Osteoblast (primary cell): ENCODE measurements at regions not wholly inside any gene's neighbourhood (a gene's known extent, or its start where the extent isn't known, plus 50 kb on each side); places are given as distances from the start of the nearest gene placed in this dataset.

Source experiments
- DNase-seq: peaks from one replicate; pipeline ENCODE4 v3.0.0; 2011; ENCODE audit warnings: low spot score, mixed read lengths; ENCODE audit not compliant: insufficient read length; ENCODE audit errors: missing footprints
- H2AFZ ChIP-seq: 2 replicates; pipeline ENCODE4 v1.6.0; 2011; ENCODE audit warnings: mild to moderate bottlenecking, low read length
- H3K27ac ChIP-seq: 2 replicates; pipeline ENCODE4 v1.5.1; 2011; ENCODE audit warnings: mild to moderate bottlenecking, low read depth, low read length, moderate library complexity
- H3K27me3 ChIP-seq: 2 replicates; pipeline ENCODE4 v1.6.0; 2012; ENCODE audit warnings: mild to moderate bottlenecking, control low read depth, inconsistent platforms, low read length, moderate library complexity; ENCODE audit not compliant: insufficient read depth
- H3K36me3 ChIP-seq: 2 replicates; pipeline ENCODE4 v1.5.1; 2011; ENCODE audit warnings: mild to moderate bottlenecking, low read length, control low read depth, moderate library complexity; ENCODE audit not compliant: insufficient read depth
- H3K4me1 ChIP-seq: 2 replicates; pipeline ENCODE4 v1.5.1; 2011; ENCODE audit warnings: mild to moderate bottlenecking, low read length, control low read depth, moderate library complexity; ENCODE audit not compliant: insufficient read depth
- H3K4me2 ChIP-seq: 2 replicates; pipeline ENCODE4 v1.6.0; 2011; ENCODE audit warnings: mild to moderate bottlenecking, low read length; ENCODE audit not compliant: insufficient read depth
- H3K4me3 ChIP-seq: fragments of 200-600 bp; sonication (generic); 3 replicates; pipeline ENCODE4 v1.5.1; 2012; ENCODE audit warnings: mild to moderate bottlenecking, low read length, inconsistent platforms; ENCODE audit not compliant: insufficient read depth
- H3K79me2 ChIP-seq: 2 replicates; pipeline ENCODE4 v1.6.0; 2012; ENCODE audit warnings: mild to moderate bottlenecking, low read length, control low read depth, inconsistent platforms; ENCODE audit not compliant: insufficient read depth
- H3K9me3 ChIP-seq: 2 replicates; pipeline ENCODE4 v1.5.1; 2011; ENCODE audit warnings: low read depth, low read length, control low read depth
- H4K20me1 ChIP-seq: 2 replicates; pipeline ENCODE4 v1.6.0; 2012; ENCODE audit warnings: mild to moderate bottlenecking, low read length, control low read depth; ENCODE audit not compliant: insufficient read depth
- CTCF ChIP-seq: IDR thresholded peaks from 2 replicates; pipeline ENCODE4 v1.5.1; 2011; ENCODE audit warnings: mild to moderate bottlenecking, low read depth, low read length, moderate library complexity; ENCODE audit errors: extremely low read depth

DNA sequence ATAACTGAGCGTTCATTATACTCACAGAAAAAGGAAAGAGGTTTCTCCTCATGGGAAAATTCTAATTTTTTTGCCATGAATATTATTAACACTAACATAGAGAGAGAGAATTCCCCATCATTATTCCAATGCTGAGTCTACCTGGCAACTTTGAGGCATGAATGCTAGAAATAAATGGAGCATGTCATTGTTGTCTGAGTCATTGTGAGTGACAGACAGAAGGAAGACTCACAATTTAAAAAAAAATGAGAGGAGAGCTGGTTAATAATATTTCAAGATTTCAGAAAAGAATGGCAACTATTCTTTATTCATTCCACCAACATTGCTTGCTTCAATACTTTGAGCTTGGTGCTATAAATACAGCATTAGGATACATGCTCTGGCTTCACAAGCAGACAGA lies 170.4 kb upstream of the HS3ST1 start:
- Histone ChIP-seq H3K27me3 (no peaks in the 10 kb centered on the region), H3K4me1 (no peaks in the 10 kb centered on the region)
- no peak for DNase-seq

DNA sequence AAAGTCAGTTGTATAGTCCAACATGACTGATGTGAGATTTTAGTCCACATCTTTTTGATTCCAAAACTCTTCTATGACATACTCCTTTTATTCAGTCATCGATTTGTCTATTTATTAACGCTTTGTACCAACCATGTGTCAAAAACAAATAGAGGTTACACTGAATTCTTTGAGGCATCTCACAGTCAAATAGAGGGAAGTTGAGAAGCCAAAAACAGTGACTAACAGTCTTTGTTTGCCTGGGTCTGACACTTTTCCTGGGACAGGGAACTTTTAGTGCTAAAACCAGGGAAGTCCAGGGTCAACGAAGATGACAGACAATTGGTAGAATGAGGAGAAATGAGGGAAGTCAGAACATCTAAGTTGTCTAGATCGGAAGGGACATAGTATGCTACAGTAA lies 169.9 kb upstream of the HS3ST1 start:
- Histone ChIP-seq H4K20me1 (no peaks in the 10 kb centered on the region), H3K4me1 (no peaks in the 10 kb centered on the region), H2AFZ (no peak overlapping the region), H3K9me3 (no peaks in the 10 kb centered on the region), H3K4me2 (no peak overlapping the region), H3K79me2 (no peaks in the 10 kb centered on the region), H3K27me3 (no peaks in the 10 kb centered on the region), H3K36me3 (no peaks in the 10 kb centered on the region), H3K4me3 (no peak overlapping the region), H3K27ac (no peak overlapping the region)
- TF ChIP-seq CTCF = no peak
- no peak for DNase-seq

More for the DNA sequence above, 170.4 kb upstream of the HS3ST1 start:
- Histone ChIP-seq H3K9me3 (no peaks in the 10 kb centered on the region), H4K20me1 (no peaks in the 10 kb centered on the region), H2AFZ (no peak overlapping the region), H3K27ac (no peak overlapping the region), H3K4me3 (no peak overlapping the region), H3K4me2 (no peak overlapping the region), H3K36me3 (no peaks in the 10 kb centered on the region), H3K79me2 (no peaks in the 10 kb centered on the region)
- no peak for TF ChIP-seq CTCF

DNA sequence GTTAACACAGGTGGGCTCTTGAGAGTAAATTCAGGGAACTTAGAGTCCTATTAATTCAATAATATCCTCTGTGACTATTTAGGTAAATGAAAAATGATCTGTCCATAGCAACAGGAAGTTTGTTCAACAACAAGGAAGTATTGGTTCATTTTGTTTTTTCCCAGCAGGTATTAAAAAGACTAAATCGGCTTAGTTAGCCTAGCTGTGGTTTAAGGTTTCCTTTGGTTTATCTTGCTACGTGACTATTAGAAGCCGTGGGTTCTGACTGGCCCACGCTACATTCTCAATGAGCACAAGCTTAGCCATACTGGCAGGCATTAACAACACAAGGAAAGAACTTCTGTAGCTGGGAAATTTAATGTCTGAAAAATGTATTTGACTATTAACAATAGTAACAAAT lies 168.8 kb upstream of the HS3ST1 start:
- no peaks in the 10 kb centered on the region for H3K79me2 ChIP-seq
- H3K9me3 ChIP-seq = no peaks in the 10 kb centered on the region
- H3K4me1 ChIP-seq = no peaks in the 10 kb centered on the region
- no peaks in the 10 kb centered on the region for H4K20me1 ChIP-seq
- no peak overlapping the region for H3K27ac ChIP-seq
- no peak overlapping the region for H3K4me2 ChIP-seq
- no peak for TF ChIP-seq CTCF
- no peaks in the 10 kb centered on the region for H3K27me3 ChIP-seq
- no peak overlapping the region for H3K4me3 ChIP-seq
- no peak for DNase-seq
- no peaks in the 10 kb centered on the region for H3K36me3 ChIP-seq
- no peak overlapping the region for H2AFZ ChIP-seq

DNA sequence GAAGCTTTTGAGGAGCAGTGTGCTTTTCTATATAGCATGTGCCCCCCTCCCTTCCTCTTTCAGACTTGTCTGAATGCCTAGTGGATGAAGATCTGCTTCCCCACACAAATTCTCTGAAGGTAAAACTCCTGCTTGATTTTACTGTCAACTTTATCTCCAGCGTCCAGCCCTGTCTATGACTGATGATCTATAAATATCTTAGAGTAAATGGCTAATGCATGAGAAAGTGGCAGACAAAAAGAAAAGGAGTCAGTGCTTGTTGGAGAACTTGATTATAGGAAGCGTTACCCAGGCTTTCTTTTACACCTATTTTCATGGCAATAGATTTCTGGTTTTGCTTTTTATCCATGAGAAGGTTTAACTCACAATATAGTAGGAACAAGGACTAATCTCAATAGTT lies 168.3 kb upstream of the HS3ST1 start:
- H3K9me3 ChIP-seq = no peaks in the 10 kb centered on the region
- TF ChIP-seq CTCF = no peak
- DNase-seq = no peak
- H4K20me1 ChIP-seq = no peaks in the 10 kb centered on the region
- H2AFZ ChIP-seq = no peak overlapping the region
- H3K4me2 ChIP-seq = no peak overlapping the region
- no peaks in the 10 kb centered on the region for H3K36me3 ChIP-seq
- no peaks in the 10 kb centered on the region for H3K27me3 ChIP-seq
- no peak overlapping the region for H3K4me3 ChIP-seq
- H3K27ac ChIP-seq = no peak overlapping the region
- no peaks in the 10 kb centered on the region for H3K4me1 ChIP-seq
- no peaks in the 10 kb centered on the region for H3K79me2 ChIP-seq
